OCI-LY7 (cell line): ENCODE measurements at regions not wholly inside any gene's neighbourhood (a gene's known extent, or its start where the extent isn't known, plus 50 kb on each side); places are given as distances from the start of the nearest gene placed in this dataset.

Source experiments
- BruUV-seq: library from RNA; stranded (reverse); fragments of 400-500 nt; replicated peaks from 2 replicates; lab custom pipeline; 2021; lab: Mats Ljungman, UMichigan
- CTCF ChIA-PET: fragments of 300-600 bp; sonication (Branson Sonifier 250); formaldehyde crosslinking; loops from one replicate; lab custom pipeline; 2022; ENCODE audit warnings: antibody characterized with exemption; ENCODE audit not compliant: unreplicated experiment; lab: Charles Lee
- POLR2A ChIA-PET: fragments of 300-600 bp; sonication (Branson Sonifier 250); formaldehyde crosslinking; loops from one replicate; lab custom pipeline; 2022; ENCODE audit warnings: antibody characterized with exemption; lab: Charles Lee
- DNase-seq: peaks from one replicate; pipeline ENCODE4 v3.0.0-alpha.2; 2015; ENCODE audit warnings: low spot score
- H2AFZ ChIP-seq: fragments of 200-600 bp; sonication (generic), shearing (Covaris generic); 2 replicates; pipeline ENCODE4 v1.6.1; 2014; ENCODE audit warnings: mild to moderate bottlenecking, antibody characterized with exemption, low read length, moderate library complexity
- H3K27ac ChIP-seq: fragments of 200-600 bp; sonication (generic); 2 replicates; pipeline ENCODE4 v1.5.1; 2014; ENCODE audit warnings: mixed run types, low read depth, mild to moderate bottlenecking, moderate library complexity, low read length, inconsistent platforms; ENCODE audit not compliant: poor library complexity, severe bottlenecking
- H3K36me3 ChIP-seq: fragments of 200-600 bp; sonication (generic); 2 replicates; pipeline ENCODE4 v1.6.1; 2014; ENCODE audit warnings: mild to moderate bottlenecking, antibody characterized with exemption, low read length, moderate library complexity, mixed read lengths; ENCODE audit not compliant: insufficient read depth
- H3K4me1 ChIP-seq: fragments of 200-600 bp; sonication (generic); 2 replicates; pipeline ENCODE4 v1.5.1; 2014; ENCODE audit warnings: mild to moderate bottlenecking, low read length; ENCODE audit not compliant: insufficient read depth, poor library complexity, severe bottlenecking
- H3K4me2 ChIP-seq: fragments of 200-600 bp; sonication (generic); 2 replicates; pipeline ENCODE4 v1.6.1; 2014; ENCODE audit warnings: mild to moderate bottlenecking, low read length
- H3K4me3 ChIP-seq: fragments of 200-600 bp; sonication (generic); 2 replicates; pipeline ENCODE4 v1.5.1; 2014; ENCODE audit warnings: mild to moderate bottlenecking, low read depth, low read length; ENCODE audit not compliant: poor library complexity, severe bottlenecking
- H3K79me2 ChIP-seq: fragments of 200-600 bp; sonication (generic); 2 replicates; pipeline ENCODE4 v1.6.1; 2016; ENCODE audit warnings: low read depth, mild to moderate bottlenecking, low read length, moderate library complexity, mixed read lengths; ENCODE audit not compliant: insufficient read depth
- H3K9me2 ChIP-seq: fragments of 200-600 bp; sonication (generic); 2 replicates; pipeline ENCODE4 v1.6.1; 2016; ENCODE audit warnings: mild to moderate bottlenecking, low read length, mixed read lengths; ENCODE audit not compliant: insufficient read depth
- H3K9me3 ChIP-seq: fragments of 200-600 bp; sonication (generic); 2 replicates; pipeline ENCODE4 v1.6.1; 2014; ENCODE audit warnings: mild to moderate bottlenecking, mixed run types, low read length, mixed read lengths
- H4K20me1 ChIP-seq: fragments of 200-600 bp; sonication (generic); 2 replicates; pipeline ENCODE4 v1.6.1; 2014; ENCODE audit warnings: mild to moderate bottlenecking, antibody characterized with exemption, low read length, moderate library complexity, mixed read lengths; ENCODE audit not compliant: insufficient read depth
- EZH2phosphoT487 ChIP-seq: fragments of 200-600 bp; sonication (generic); IDR thresholded peaks from 2 replicates; pipeline ENCODE4 v1.6.1; 2018; ENCODE audit warnings: low read depth, borderline replicate concordance, mild to moderate bottlenecking, mixed run types, antibody characterized with exemption, low read length, moderate library complexity, mixed read lengths
- intact Hi-C: fragments of 100-400 bp; cut with micrococcal nuclease; formaldehyde crosslinking; loops from one replicate; pipeline ENCODE4 v1.10.0; 2022; ENCODE audit not compliant: unreplicated experiment
- TF ChIP-seq, protein P1 (sequence below): fragments of 200-600 bp; sonication (generic); conservative IDR thresholded peaks from 2 replicates; pipeline ENCODE4 v1.5.1; 2014; ENCODE audit warnings: mild to moderate bottlenecking, antibody characterized with exemption, low read length, moderate library complexity, mixed read lengths

DNA sequence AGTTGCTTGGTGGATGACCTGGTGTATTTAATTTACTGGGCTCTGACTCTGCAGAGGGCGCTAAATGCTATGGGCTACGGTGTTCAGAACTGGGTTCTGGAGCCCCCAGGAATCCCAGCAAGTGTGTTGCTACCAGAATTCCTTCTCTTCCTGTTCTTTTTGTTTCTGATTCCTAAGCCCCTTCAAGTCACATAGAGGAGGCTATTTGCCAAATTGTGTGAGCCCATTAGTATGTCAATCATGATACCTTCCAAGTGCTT is 358.2 kb upstream of the SPRED2 start:
- Histone ChIP-seq H4K20me1 (no peaks in the 10 kb centered on the region), H3K4me2 (no peak overlapping the region), H3K79me2 (no peaks in the 10 kb centered on the region), H2AFZ (no peak overlapping the region), H3K9me2 (no peaks in the 10 kb centered on the region), H3K4me1 (no peaks in the 10 kb centered on the region), H3K9me3 (no peaks in the 10 kb centered on the region), H3K27ac (no peak overlapping the region), H3K4me3 (no peak overlapping the region), H3K36me3 (no peaks in the 10 kb centered on the region)
- BruUV-seq, result no TSS peak
- ChIA-PET CTCF (no interaction called here), POLR2A (no interaction called here)
- intact Hi-C loops, result no loop called here
- no peak for DNase-seq
- TF ChIP-seq EZH2phosphoT487, result no peak
- TF ChIP-seq, protein P1, sequence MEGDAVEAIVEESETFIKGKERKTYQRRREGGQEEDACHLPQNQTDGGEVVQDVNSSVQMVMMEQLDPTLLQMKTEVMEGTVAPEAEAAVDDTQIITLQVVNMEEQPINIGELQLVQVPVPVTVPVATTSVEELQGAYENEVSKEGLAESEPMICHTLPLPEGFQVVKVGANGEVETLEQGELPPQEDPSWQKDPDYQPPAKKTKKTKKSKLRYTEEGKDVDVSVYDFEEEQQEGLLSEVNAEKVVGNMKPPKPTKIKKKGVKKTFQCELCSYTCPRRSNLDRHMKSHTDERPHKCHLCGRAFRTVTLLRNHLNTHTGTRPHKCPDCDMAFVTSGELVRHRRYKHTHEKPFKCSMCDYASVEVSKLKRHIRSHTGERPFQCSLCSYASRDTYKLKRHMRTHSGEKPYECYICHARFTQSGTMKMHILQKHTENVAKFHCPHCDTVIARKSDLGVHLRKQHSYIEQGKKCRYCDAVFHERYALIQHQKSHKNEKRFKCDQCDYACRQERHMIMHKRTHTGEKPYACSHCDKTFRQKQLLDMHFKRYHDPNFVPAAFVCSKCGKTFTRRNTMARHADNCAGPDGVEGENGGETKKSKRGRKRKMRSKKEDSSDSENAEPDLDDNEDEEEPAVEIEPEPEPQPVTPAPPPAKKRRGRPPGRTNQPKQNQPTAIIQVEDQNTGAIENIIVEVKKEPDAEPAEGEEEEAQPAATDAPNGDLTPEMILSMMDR, result no peak

DNA sequence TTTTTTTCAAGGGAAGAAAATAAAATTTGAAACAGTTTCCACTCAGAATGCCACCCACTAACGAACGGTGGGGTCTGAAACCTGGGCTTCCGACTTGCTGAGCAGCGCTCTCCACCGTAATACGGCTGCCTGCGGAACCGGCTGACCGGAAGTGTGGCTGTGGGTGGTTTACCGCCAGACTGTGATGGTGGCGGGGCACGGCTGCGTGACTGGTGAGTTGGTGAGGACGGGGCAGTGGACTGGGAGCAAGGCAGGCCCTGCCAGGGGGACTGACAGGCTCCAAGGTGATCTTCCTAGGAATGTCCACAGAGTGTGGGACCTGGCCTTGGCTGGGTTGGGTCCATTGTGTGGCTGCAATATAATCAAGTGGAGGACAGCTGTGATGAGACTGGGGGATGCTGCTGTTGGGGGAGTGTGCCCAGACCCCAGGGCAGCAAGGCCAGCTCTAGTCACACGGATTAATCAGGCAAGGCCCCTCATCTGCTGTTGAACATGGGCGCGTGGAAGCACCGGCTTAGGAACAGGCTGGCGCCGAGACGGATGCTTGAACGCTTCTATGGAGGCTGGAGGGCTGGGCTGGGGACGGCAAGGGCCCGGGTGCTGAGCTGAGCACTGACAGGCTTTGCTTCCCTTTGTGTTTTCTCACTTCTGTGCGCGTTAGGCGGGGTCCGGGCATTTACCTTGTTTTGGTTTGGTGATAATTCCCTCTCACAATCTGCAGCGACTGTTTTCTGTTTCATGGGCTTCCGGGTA is 357.7 kb upstream of the SPRED2 start:
- Histone ChIP-seq H3K36me3 (no peaks in the 10 kb centered on the region), H3K9me2 (no peaks in the 10 kb centered on the region), H4K20me1 (no peaks in the 10 kb centered on the region), H2AFZ (no peak overlapping the region), H3K27ac (no peak overlapping the region), H3K4me2 (no peak overlapping the region), H3K4me3 (no peak overlapping the region), H3K79me2 (no peaks in the 10 kb centered on the region), H3K9me3 (no peaks in the 10 kb centered on the region), H3K4me1 (no peaks in the 10 kb centered on the region)
- POLR2A ChIA-PET, result no interaction called here
- no TSS peak for BruUV-seq
- intact Hi-C loops, result no loop called here
- CTCF ChIA-PET, result no interaction called here
- TF ChIP-seq EZH2phosphoT487, result no peak
- TF ChIP-seq, protein P1, result no peak
- no peak for DNase-seq

GRCh38 chr2:65788556-65788955 is 356.2 kb upstream of the SPRED2 start:
- CTCF ChIA-PET, result no interaction called here

More at GRCh38 chr2:65788556-65788955, 356.2 kb upstream of the SPRED2 start:
- H3K9me2 ChIP-seq, result no peaks in the 10 kb centered on the region
- H3K27ac ChIP-seq, result no peak overlapping the region
- no peak overlapping the region for H3K4me2 ChIP-seq
- no TSS peak for BruUV-seq
- H3K79me2 ChIP-seq, result no peaks in the 10 kb centered on the region
- DNase-seq, result no peak
- H4K20me1 ChIP-seq, result no peaks in the 10 kb centered on the region
- H3K4me3 ChIP-seq, result no peak overlapping the region
- H3K36me3 ChIP-seq, result no peaks in the 10 kb centered on the region
- no peak for TF ChIP-seq EZH2phosphoT487
- TF ChIP-seq, protein P1, result no peak
- no peak overlapping the region for H2AFZ ChIP-seq
- intact Hi-C loops, result no loop called here
- no peaks in the 10 kb centered on the region for H3K9me3 ChIP-seq
- POLR2A ChIA-PET, result no interaction called here
- no peaks in the 10 kb centered on the region for H3K4me1 ChIP-seq
